Smooth muscle cell (in vitro differentiated cells): ENCODE measurements at regions not wholly inside any gene's neighbourhood (a gene's known extent, or its start where the extent isn't known, plus 50 kb on each side); places are given as distances from the start of the nearest gene placed in this dataset.

Experiments used
- DNase-seq: peaks from one replicate; lab custom pipeline; 2025; ENCODE audit not compliant: unreplicated experiment; lab: John Stamatoyannopoulos, UW
- H2AFZ ChIP-seq: fragments of 200-600 bp; sonication (generic); 2 replicates; pipeline ENCODE4 v1.6.0; 2016; ENCODE audit warnings: antibody characterized with exemption, low read depth, mild to moderate bottlenecking
- H3F3A ChIP-seq: fragments of 200-600 bp; sonication (generic); 2 replicates; pipeline ENCODE4 v1.6.0; 2017; ENCODE audit warnings: antibody characterized with exemption, low read depth
- H3K27ac ChIP-seq: fragments of 200-600 bp; sonication (generic); 2 replicates; pipeline ENCODE4 v1.5.1; 2016; ENCODE audit warnings: low read depth, mild to moderate bottlenecking
- H3K27me3 ChIP-seq: fragments of 200-600 bp; sonication (generic); 2 replicates; pipeline ENCODE4 v1.6.1; 2016; ENCODE audit warnings: low read depth, mild to moderate bottlenecking
- H3K36me3 ChIP-seq: fragments of 200-600 bp; sonication (generic); 2 replicates; pipeline ENCODE4 v1.5.1; 2016; ENCODE audit warnings: low read depth
- H3K4me1 ChIP-seq: fragments of 200-600 bp; sonication (generic); 2 replicates; pipeline ENCODE4 v1.5.1; 2016; ENCODE audit warnings: low read depth
- H3K4me2 ChIP-seq: fragments of 200-600 bp; sonication (generic); 2 replicates; pipeline ENCODE4 v1.6.0; 2016; ENCODE audit warnings: mild to moderate bottlenecking
- H3K4me3 ChIP-seq: fragments of 200-600 bp; sonication (generic); 2 replicates; pipeline ENCODE4 v1.5.1; 2016; ENCODE audit warnings: mild to moderate bottlenecking
- H3K79me2 ChIP-seq: fragments of 200-600 bp; sonication (generic); 2 replicates; pipeline ENCODE4 v1.6.0; 2016; ENCODE audit warnings: low read depth, mild to moderate bottlenecking
- H3K9ac ChIP-seq: fragments of 200-600 bp; sonication (generic); 2 replicates; pipeline ENCODE4 v1.6.0; 2016; ENCODE audit warnings: low read depth
- H3K9me3 ChIP-seq: fragments of 200-600 bp; sonication (generic); replicated peaks from 2 replicates; pipeline ENCODE4 v1.5.1; 2016; ENCODE audit warnings: low read depth
- H4K20me1 ChIP-seq: fragments of 200-600 bp; sonication (generic); 2 replicates; pipeline ENCODE4 v1.6.0; 2016; ENCODE audit warnings: low read depth
- WGBS: methylation state at CpG from one replicate; pipeline ENCODE4 v1.1.7; 2016; ENCODE audit warnings: low lambda C conversion rate; 5-methylcytosine and 5-hydroxymethylcytosine counted together
- TF ChIP-seq, protein P1 (sequence below): fragments of 200-600 bp; sonication (generic); IDR thresholded peaks from 2 replicates; pipeline ENCODE4 v1.5.1; 2017; ENCODE audit warnings: borderline replicate concordance, mild to moderate bottlenecking, antibody characterized with exemption; ENCODE audit not compliant: insufficient read depth, poor library complexity, severe bottlenecking

DNA sequence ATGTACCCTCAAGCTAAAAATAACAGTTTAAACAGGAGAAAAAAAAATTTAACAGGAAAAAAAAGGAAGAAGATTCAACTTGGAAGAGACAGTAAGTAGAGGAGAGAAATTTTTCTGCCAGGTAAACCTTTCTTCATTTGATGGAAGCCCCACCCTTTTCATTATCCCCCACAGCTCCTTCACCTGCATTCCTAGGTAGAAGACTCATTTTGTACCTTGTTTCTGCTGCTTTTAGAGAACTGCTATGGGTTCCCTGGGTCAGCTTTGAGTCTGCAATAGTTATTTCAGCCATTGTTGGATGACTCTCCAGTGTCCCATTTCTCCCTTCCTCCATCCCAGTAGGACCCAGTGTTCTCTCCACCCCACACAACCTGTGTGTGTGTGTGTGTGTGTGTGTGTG, 74.1 kb upstream of the CPEB4 start:
- Histone ChIP-seq H3K4me2 (no peak overlapping the region), H3K79me2 (no peaks in the 10 kb centered on the region), H3K9ac (no peak overlapping the region), H2AFZ (no peak overlapping the region), H3K27ac (no peak overlapping the region), H3K27me3 (no peaks in the 10 kb centered on the region), H3K4me1 (no peaks in the 10 kb centered on the region), H3K4me3 (no peak overlapping the region), H3K9me3 (no peaks in the 10 kb centered on the region), H4K20me1 (no peaks in the 10 kb centered on the region), H3K36me3 (no peaks in the 10 kb centered on the region), H3F3A (no peaks in the 10 kb centered on the region)
- no peak for DNase-seq
- TF ChIP-seq, protein P1, sequence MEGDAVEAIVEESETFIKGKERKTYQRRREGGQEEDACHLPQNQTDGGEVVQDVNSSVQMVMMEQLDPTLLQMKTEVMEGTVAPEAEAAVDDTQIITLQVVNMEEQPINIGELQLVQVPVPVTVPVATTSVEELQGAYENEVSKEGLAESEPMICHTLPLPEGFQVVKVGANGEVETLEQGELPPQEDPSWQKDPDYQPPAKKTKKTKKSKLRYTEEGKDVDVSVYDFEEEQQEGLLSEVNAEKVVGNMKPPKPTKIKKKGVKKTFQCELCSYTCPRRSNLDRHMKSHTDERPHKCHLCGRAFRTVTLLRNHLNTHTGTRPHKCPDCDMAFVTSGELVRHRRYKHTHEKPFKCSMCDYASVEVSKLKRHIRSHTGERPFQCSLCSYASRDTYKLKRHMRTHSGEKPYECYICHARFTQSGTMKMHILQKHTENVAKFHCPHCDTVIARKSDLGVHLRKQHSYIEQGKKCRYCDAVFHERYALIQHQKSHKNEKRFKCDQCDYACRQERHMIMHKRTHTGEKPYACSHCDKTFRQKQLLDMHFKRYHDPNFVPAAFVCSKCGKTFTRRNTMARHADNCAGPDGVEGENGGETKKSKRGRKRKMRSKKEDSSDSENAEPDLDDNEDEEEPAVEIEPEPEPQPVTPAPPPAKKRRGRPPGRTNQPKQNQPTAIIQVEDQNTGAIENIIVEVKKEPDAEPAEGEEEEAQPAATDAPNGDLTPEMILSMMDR = no peak

DNA sequence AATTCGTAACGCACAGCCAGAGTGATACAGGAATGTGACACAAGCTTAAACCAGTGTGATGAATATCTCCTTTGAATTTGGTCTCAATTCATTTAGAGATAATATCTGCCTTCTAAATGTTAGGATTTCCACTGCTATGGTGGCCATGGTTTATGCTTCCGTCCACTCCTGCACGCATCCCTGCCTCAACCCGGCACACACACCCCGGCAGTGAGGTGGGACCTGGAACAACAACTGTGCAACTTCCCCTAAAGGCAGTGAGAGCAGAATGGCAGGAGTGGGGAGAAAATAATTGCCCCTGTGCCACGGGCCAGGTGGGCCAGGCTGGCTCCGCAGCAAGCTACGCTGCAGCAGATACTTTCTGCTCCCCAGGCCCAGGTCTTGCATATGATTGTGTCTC, 72.6 kb upstream of the CPEB4 start:
- Histone ChIP-seq H3K4me2 (no peak overlapping the region), H3K4me3 (no peak overlapping the region), H3K9me3 (no peaks in the 10 kb centered on the region), H3K27ac (no peak overlapping the region), H3K36me3 (no peaks in the 10 kb centered on the region), H3K79me2 (no peaks in the 10 kb centered on the region), H4K20me1 (no peaks in the 10 kb centered on the region), H2AFZ (no peak overlapping the region), H3K27me3 (no peaks in the 10 kb centered on the region), H3F3A (no peaks in the 10 kb centered on the region), H3K4me1 (no peaks in the 10 kb centered on the region), H3K9ac (no peak overlapping the region)
- TF ChIP-seq, protein P1 = no peak
- WGBS = 83% methylated on average over 9 of the region's 9 CpGs
- DNase-seq = no peak

DNA sequence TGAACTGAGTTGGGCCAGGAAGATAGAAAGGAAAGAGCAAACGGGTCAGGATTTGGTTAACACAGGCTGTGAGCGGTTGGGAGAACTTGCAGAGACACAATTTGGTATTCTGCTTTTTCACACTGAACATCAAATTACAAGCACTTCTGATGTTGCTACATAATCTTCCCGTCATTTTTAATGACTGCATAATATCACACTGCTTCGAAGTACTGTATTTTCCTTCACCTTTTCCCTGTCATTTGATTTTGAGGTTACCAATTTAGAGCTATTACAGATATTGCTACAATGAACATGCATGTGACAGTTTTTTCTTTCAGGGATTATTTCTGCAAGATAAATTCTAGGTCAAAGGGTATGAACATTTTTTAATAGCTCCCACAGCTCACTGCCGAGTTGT, 71.4 kb upstream of the CPEB4 start:
- no peak for DNase-seq
- no peaks in the 10 kb centered on the region for H3K4me1 ChIP-seq
- H3K9me3 ChIP-seq = no peaks in the 10 kb centered on the region
- no peak overlapping the region for H3K4me3 ChIP-seq
- no peaks in the 10 kb centered on the region for H3K27me3 ChIP-seq
- H3K36me3 ChIP-seq = no peaks in the 10 kb centered on the region
- H3K9ac ChIP-seq = no peak overlapping the region
- no peaks in the 10 kb centered on the region for H3F3A ChIP-seq
- no peak overlapping the region for H3K4me2 ChIP-seq
- H4K20me1 ChIP-seq = no peaks in the 10 kb centered on the region
- H3K27ac ChIP-seq = no peak overlapping the region
- H2AFZ ChIP-seq = no peak overlapping the region
- no peaks in the 10 kb centered on the region for H3K79me2 ChIP-seq
- TF ChIP-seq, protein P1 = no peak
- 88% methylated on average over 5 of the region's 5 CpGs for WGBS

DNA sequence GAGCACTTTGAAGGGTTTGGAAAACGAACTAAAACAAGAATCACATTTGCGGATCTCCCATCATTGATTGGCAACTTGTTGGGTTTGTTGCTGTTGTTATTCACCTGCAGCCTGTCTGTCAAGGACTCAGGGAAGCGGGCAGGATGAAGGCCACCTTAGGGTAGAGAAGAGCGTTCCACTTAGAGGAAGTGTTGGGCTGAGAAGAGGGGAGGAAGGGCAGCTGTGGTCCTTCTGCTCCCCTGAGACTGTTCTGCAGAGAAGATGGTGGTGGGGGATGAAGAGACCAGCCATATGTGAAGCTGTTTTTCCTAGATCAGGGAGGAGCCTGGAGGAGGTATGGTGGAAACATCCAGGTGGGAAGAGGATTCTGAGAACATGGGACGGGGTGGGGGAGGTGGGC, 70.6 kb upstream of the CPEB4 start:
- Histone ChIP-seq H3K9ac (no peak overlapping the region), H4K20me1 (no peaks in the 10 kb centered on the region), H3K27me3 (no peaks in the 10 kb centered on the region), H3K4me3 (no peak overlapping the region), H3F3A (no peaks in the 10 kb centered on the region), H3K79me2 (no peaks in the 10 kb centered on the region), H3K4me2 (no peak overlapping the region), H3K27ac (no peak overlapping the region), H3K4me1 (no peaks in the 10 kb centered on the region), H3K9me3 (no peaks in the 10 kb centered on the region), H3K36me3 (no peaks in the 10 kb centered on the region), H2AFZ (no peak overlapping the region)
- no peak for DNase-seq
- TF ChIP-seq, protein P1 = no peak
- 94% methylated on average over 5 of the region's 5 CpGs for WGBS
